NT2/D1 (cell line): ENCODE measurements at regions not wholly inside any gene's neighbourhood (a gene's known extent, or its start where the extent isn't known, plus 50 kb on each side); places are given as distances from the start of the nearest gene placed in this dataset.

Experiments used
- DNase-seq: peaks from one replicate; pipeline ENCODE4 v3.0.0-alpha.2; 2011; ENCODE audit warnings: low read depth, low spot score
- H3K27me3 ChIP-seq: 2 replicates; pipeline ENCODE4 v1.6.0; 2011; ENCODE audit warnings: mild to moderate bottlenecking; ENCODE audit not compliant: insufficient read length, insufficient read depth
- H3K36me3 ChIP-seq: 2 replicates; pipeline ENCODE4 v1.6.1; 2011; ENCODE audit warnings: mild to moderate bottlenecking, low read length, mixed read lengths; ENCODE audit not compliant: insufficient read depth, insufficient read length
- H3K4me1 ChIP-seq: 2 replicates; pipeline ENCODE4 v1.5.1; 2011; ENCODE audit not compliant: insufficient read depth, insufficient read length
- H3K4me3 ChIP-seq: 2 replicates; pipeline ENCODE4 v1.5.1; 2011; ENCODE audit warnings: low read depth; ENCODE audit not compliant: insufficient read length
- H3K9ac ChIP-seq: 2 replicates; pipeline ENCODE4 v1.6.0; 2011; ENCODE audit warnings: low read depth; ENCODE audit not compliant: insufficient read length
- H3K9me3 ChIP-seq: 2 replicates; pipeline ENCODE4 v1.5.1; 2011; ENCODE audit warnings: mild to moderate bottlenecking, low read length; ENCODE audit not compliant: insufficient read depth
- SUZ12 ChIP-seq: IDR thresholded peaks from 2 replicates; pipeline ENCODE4 v1.6.1; 2011; ENCODE audit not compliant: insufficient read length, insufficient read depth; ENCODE audit errors: extremely low read depth
- YY1 ChIP-seq: IDR thresholded peaks from 2 replicates; pipeline ENCODE4 v1.6.1; 2011; ENCODE audit not compliant: insufficient read length, insufficient read depth
- ZNF274 ChIP-seq: IDR thresholded peaks from 2 replicates; pipeline ENCODE4 v1.6.1; 2011; ENCODE audit warnings: mild to moderate bottlenecking, low read depth, low read length

DNA sequence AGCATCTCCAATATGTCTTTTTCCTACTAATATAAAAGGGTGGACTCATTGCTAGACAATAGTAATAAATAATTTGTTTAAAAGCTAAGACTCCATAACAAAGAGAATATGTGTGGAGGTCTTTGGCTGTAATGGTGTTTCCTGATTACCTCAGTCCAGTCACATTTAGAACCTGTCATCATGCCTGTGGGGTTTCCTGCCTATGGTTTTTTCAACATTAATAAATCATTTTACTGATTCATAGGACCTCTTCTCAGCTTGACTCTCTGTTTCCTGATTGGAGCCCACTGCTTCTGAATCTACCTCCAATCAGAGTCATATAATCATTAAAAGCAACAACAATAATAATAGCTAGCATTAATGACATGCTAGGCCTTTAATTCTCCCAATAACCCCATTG, 52.4 kb upstream of the GNAI1 start:
- no peak for DNase-seq
- H3K9me3 ChIP-seq, result peaks cover 4% of the 10 kb centered on the region; the same call in 1 of the 2 replicates
- TF ChIP-seq YY1, result no peak
- no peak for TF ChIP-seq SUZ12
- TF ChIP-seq ZNF274, result no peak

DNA sequence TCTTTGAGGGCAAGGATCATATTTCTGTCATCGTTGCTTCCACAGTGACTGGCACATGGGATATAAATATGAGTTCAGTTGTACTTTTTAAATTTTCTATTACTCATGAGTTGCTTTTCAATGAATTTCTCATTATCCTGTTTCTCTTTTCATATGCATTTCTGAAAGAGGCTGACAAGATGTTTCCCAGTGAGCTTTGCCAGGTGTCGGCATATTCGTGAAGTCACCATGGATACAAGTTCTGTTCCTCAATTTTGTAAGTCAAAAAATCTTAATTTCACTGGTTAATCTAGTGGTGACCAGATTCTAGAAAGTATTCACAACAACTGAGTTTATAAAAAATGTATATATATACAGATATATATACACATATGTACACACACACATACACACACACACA, 55.7 kb upstream of the GNAI1 start:
- Histone ChIP-seq H3K9ac (no peak overlapping the region), H3K36me3 (no peaks in the 10 kb centered on the region), H3K4me1 (no peaks in the 10 kb centered on the region), H3K27me3 (no peaks in the 10 kb centered on the region), H3K9me3 (no peaks in the 10 kb centered on the region), H3K4me3 (no peak overlapping the region)
- DNase-seq, result no peak
- no peak for TF ChIP-seq YY1
- TF ChIP-seq ZNF274, result no peak
- TF ChIP-seq SUZ12, result no peak

More for the DNA sequence above, 52.4 kb upstream of the GNAI1 start:
- no peak overlapping the region for H3K4me3 ChIP-seq
- no peak overlapping the region for H3K9ac ChIP-seq
- no peaks in the 10 kb centered on the region for H3K36me3 ChIP-seq
- H3K4me1 ChIP-seq, result no peaks in the 10 kb centered on the region
- no peaks in the 10 kb centered on the region for H3K27me3 ChIP-seq

DNA sequence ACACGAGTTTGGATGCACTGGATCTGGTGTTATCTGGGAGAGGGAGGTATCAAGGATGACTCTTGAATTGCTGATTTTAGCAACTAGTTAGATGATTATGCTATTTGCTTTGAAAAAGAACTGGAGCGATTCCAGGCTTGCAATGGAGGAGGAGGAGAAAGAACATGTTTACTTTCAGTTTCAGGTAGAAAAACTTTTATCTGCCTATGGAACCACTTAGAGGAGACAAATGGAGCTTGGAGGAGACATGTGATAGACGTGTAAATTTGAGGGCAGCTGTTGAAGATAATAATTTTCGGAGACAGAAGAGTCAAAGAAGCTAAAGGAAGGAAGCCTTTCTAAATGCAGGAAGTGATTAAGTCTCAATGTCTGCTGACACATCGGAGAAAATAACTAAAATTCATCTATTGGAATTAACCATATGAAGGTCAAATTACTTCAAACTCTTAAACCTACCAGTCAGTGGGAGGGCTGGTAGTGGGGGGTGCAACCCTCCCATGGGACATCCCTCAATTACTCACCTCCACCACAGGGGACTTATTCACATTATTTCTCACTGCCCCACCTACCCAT, 56.4 kb upstream of the GNAI1 start:
- Histone ChIP-seq H3K9me3 (no peaks in the 10 kb centered on the region), H3K9ac (no peak overlapping the region), H3K4me1 (no peaks in the 10 kb centered on the region), H3K36me3 (no peaks in the 10 kb centered on the region), H3K4me3 (no peak overlapping the region), H3K27me3 (no peaks in the 10 kb centered on the region)
- TF ChIP-seq SUZ12 (no peak), YY1 (no peak)
- no peak for DNase-seq

DNA sequence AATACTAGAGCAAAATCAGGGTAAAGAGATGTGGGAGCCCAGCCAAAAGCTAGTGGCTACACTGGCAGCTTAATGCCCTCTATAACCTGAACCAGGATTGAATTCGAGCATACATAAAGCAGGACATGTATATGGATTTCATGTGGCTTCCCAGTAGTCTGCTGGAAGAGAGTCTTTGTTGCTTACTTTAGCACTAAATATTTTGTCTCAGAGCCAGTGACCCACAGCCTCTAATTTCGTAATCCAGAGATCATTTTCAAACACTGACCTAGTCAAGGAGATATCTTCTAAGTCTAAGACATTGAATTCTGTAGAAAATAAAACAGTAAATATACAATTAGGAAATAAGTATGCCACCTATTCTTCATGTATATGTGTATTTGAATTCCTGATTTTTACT, 64.2 kb upstream of the GNAI1 start:
- Histone ChIP-seq H3K4me1 (no peaks in the 10 kb centered on the region), H3K27me3 (no peaks in the 10 kb centered on the region), H3K9me3 (peaks cover 9% of the 10 kb centered on the region; the same call in 1 of the 2 replicates), H3K4me3 (no peak overlapping the region), H3K36me3 (no peaks in the 10 kb centered on the region), H3K9ac (no peak overlapping the region)
- no peak for DNase-seq
- TF ChIP-seq ZNF274, result no peak
- TF ChIP-seq YY1, result no peak
- no peak for TF ChIP-seq SUZ12

DNA sequence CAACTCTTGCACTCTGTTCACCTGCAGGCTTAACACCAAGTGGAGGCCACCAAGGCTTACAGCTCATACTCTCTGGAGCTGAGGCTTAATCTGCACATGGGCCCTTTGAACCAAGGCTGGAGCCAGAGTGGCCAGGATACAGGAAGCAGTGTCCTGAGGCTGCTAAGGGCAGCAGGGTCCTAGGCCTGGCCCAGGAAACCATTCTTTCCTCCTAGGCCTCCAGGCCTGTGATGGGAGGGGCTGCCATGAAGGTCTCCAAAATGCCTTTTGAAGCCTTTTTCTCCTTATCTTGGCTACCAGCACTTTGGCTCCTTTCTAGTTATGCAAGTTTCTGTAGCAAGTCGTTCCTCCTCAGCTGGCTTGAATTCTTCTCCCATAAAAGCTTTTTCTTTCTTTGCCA, 68.0 kb upstream of the GNAI1 start:
- H3K4me3 ChIP-seq, result no peak overlapping the region

DNA sequence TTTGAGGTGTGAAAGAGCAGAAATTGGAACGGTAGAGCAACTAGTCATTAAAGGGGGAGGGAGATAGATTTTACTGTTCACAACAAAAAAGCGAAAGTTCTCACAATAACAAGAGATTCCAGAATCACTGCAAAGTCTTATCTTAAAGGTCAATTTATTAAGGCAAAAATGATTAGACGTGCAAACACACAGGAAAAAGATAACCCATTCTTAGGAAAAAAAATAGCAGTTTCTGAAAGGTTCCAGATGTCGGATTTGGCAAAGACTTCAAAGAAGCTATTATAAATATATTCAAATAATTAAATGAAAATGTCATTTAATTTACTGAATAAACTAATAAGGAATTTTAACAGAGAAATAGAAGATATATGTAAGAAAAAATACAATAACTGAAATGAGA, 70.8 kb upstream of the GNAI1 start:
- H3K4me3 ChIP-seq, result no peak overlapping the region
- peaks cover 17% of the 10 kb centered on the region; the same call in 1 of the 2 replicates for H3K9me3 ChIP-seq
- H3K9ac ChIP-seq, result no peak overlapping the region
- no peaks in the 10 kb centered on the region for H3K4me1 ChIP-seq
- no peaks in the 10 kb centered on the region for H3K36me3 ChIP-seq
- DNase-seq, result no peak
- TF ChIP-seq SUZ12, result no peak
- H3K27me3 ChIP-seq, result no peaks in the 10 kb centered on the region

More for the DNA sequence above, 68.0 kb upstream of the GNAI1 start:
- Histone ChIP-seq H3K4me1 (no peaks in the 10 kb centered on the region), H3K9me3 (peaks cover 12% of the 10 kb centered on the region; the same call in 1 of the 2 replicates), H3K9ac (no peak overlapping the region), H3K27me3 (no peaks in the 10 kb centered on the region), H3K36me3 (no peaks in the 10 kb centered on the region)
- DNase-seq, result no peak
- TF ChIP-seq SUZ12 (no peak), ZNF274 (no peak)

DNA sequence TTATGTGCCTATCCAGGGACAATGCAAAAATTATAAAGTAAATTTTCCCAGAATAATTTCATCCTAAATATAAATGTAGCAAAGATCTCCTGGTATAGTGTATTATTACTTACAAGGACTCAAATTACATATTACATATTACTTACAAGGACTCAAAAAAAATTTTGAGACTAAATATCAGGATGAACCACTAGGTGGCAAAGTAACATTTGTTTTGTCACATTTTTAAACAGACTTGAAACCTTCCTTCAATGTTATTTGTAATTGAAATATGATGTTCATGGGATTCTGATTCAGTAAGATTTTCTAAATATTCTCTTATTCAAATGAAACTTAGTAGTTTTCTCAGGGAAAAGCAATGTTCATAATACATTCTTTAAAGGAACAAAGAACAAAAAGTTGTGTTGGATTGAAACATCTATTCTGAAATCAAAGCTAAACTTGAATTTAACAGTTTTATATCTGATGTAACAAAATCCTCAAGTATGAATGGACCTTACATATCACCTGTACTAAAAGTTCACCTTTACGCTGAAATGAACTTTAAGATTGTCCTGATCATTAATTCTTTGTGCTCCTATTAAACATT, 74.3 kb upstream of the GNAI1 start:
- H3K27me3 ChIP-seq, result no peaks in the 10 kb centered on the region
- peak; percentile 38 for DNase-seq
- H3K4me3 ChIP-seq, result no peak overlapping the region
- H3K36me3 ChIP-seq, result no peaks in the 10 kb centered on the region
- no peaks in the 10 kb centered on the region for H3K4me1 ChIP-seq
- TF ChIP-seq SUZ12, result no peak
- TF ChIP-seq ZNF274, result no peak
- no peak for TF ChIP-seq YY1
- no peak overlapping the region for H3K9ac ChIP-seq
- H3K9me3 ChIP-seq, result peaks cover 8% of the 10 kb centered on the region; the same call in 1 of the 2 replicates
